Lower leg skin (tissue), 4 donors: ENCODE measurements at regions not wholly inside any gene's neighbourhood (a gene's known extent, or its start where the extent isn't known, plus 50 kb on each side); places are given as distances from the start of the nearest gene placed in this dataset.

Experiments
- DNase-seq, 2 donors: peaks; one replicate each; pipeline ENCODE4 v3.0.0-alpha.2; 2019; ENCODE audit warnings: low spot score in 2 of 2
- H3K4me3 ChIP-seq: fragments of 200-600 bp; sonication (generic); 2 replicates; pipeline ENCODE4 v1.5.1; 2017; ENCODE audit warnings: mild to moderate bottlenecking, low read depth; ENCODE audit not compliant: poor library complexity, severe bottlenecking
- CTCF ChIP-seq, 3 donors: fragments of 450-650 bp; IDR thresholded peaks; one replicate each; pipeline ENCODE4 v1.5.1; 2016; ENCODE audit warnings: antibody characterized with exemption in 3 of 3, mild to moderate bottlenecking in 3 of 3, moderate library complexity in 2 of 3
- POLR2A ChIP-seq, 2 donors: fragments of 450-650 bp; IDR thresholded peaks; one replicate each; pipeline ENCODE4 v1.6.1; 2016 to 2017; ENCODE audit warnings: antibody characterized with exemption in 2 of 2, mild to moderate bottlenecking in 1 of 2, moderate library complexity in 1 of 2
- WGBS, 2 donors: methylation state at CpG; one replicate each; pipeline ENCODE4 v1.1.5; 2018; 5-methylcytosine and 5-hydroxymethylcytosine counted together
- intact Hi-C: fragments of 100-400 bp; cut with DNase I; formaldehyde crosslinking; loops from one replicate; pipeline ENCODE4 v1.15.0; 2023; ENCODE audit warnings: low total_unique reads

GRCh38 chr6:14930366-14930989 is 315.4 kb upstream of the JARID2 start:
- WGBS, 2 donors, result 53 to 69% methylated on average over 2 of the region's 2 CpGs
- DNase-seq, result no peak
- no peak overlapping the region for H3K4me3 ChIP-seq
- intact Hi-C loops, result no loop called here
- TF ChIP-seq CTCF (IDR thresholded peaks at IDR 0.05), result no peak
- no peak for TF ChIP-seq POLR2A (IDR thresholded peaks at IDR 0.05)

GRCh38 chr6:14932485-14933182 is 313.2 kb upstream of the JARID2 start:
- intact Hi-C loops, result no loop called here
- WGBS, 2 donors, result 72 to 77% methylated on average over 8 of the region's 8 CpGs
- no peak for TF ChIP-seq POLR2A (IDR thresholded peaks at IDR 0.05)
- TF ChIP-seq CTCF (IDR thresholded peaks at IDR 0.05), result no peak
- no peak overlapping the region for H3K4me3 ChIP-seq
- DNase-seq, result no peak

GRCh38 chr6:14933183-14933544 is 312.7 kb upstream of the JARID2 start:
- TF ChIP-seq CTCF (IDR thresholded peaks at IDR 0.05) (no peak), POLR2A (IDR thresholded peaks at IDR 0.05) (no peak)
- intact Hi-C loops, result no loop called here
- no peak for DNase-seq
- no peak overlapping the region for H3K4me3 ChIP-seq
- 71 to 77% methylated on average over 4 of the region's 4 CpGs for WGBS, 2 donors

- H3K4me3 ChIP-seq, result no peak overlapping the region
- intact Hi-C loops, result no loop called here
- TF ChIP-seq POLR2A (IDR thresholded peaks at IDR 0.05) (no peak), CTCF (IDR thresholded peaks at IDR 0.05) (no peak)
- 86 to 96% methylated on average over 1 of the region's 1 CpG for WGBS, 2 donors
- DNase-seq, result no peak
Observed at GRCh38 chr6:14934013-14934412, 311.9 kb upstream of the JARID2 start.

GRCh38 chr6:14934844-14935243 is 311.0 kb upstream of the JARID2 start:
- intact Hi-C loops, result no loop called here
- no peak for TF ChIP-seq CTCF (IDR thresholded peaks at IDR 0.05)
- no peak for TF ChIP-seq POLR2A (IDR thresholded peaks at IDR 0.05)
- WGBS, 2 donors, result 59 to 84% methylated on average over 4 of the region's 4 CpGs
- DNase-seq, result no peak
- no peak overlapping the region for H3K4me3 ChIP-seq

- H3K4me3 ChIP-seq, result no peak overlapping the region
- DNase-seq, result no peak
- intact Hi-C loops, result no loop called here
- WGBS, 2 donors, result 86 to 92% methylated on average over 2 of the region's 2 CpGs
- TF ChIP-seq CTCF (IDR thresholded peaks at IDR 0.05) (no peak), POLR2A (IDR thresholded peaks at IDR 0.05) (no peak)
Observed at GRCh38 chr6:14936861-14937260, 309.0 kb upstream of the JARID2 start.
